K562 (cell line): ENCODE measurements at regions not wholly inside any gene's neighbourhood (a gene's known extent, or its start where the extent isn't known, plus 50 kb on each side); places are given as distances from the start of the nearest gene placed in this dataset.

Source experiments
- ATAC-seq: fragments of 200-7000 bp; cut with Tn5 transposase; 3 replicates; pipeline ENCODE4 v1.9.1; 2020; ENCODE audit warnings: moderate library complexity
- BruUV-seq: library from RNA; stranded (reverse); fragments of 400-500 nt; replicated peaks from 2 replicates; lab custom pipeline; 2021; lab: Mats Ljungman, UMichigan
- CTCF ChIA-PET: fragments of 300-600 bp; formaldehyde crosslinking; extraction: SDS; loops from one replicate; lab custom pipeline; 2021; ENCODE audit warnings: low intra/inter-chr PET ratio; lab: Yijun Ruan, JAX
- POLR2A ChIA-PET: fragments of 300-600, 350-650 bp; sonication (Branson Sonifier 250); formaldehyde crosslinking; extraction: SDS; loops from one replicate; lab custom pipeline; 2021; ENCODE audit warnings: antibody characterized with exemption, inconsistent platforms; lab: Yijun Ruan, JAX
- DNase-seq, 4 experiments: peaks; one replicate each; pipeline versions ENCODE4 v3.0.0 to v3.0.0-alpha.2; 2011 to 2018; ENCODE audit warnings: low spot score in 3 of 4, mixed read lengths in 3 of 4; ENCODE audit errors: extremely low read depth in 1 of 4
- FAIRE-seq: peaks from 2 replicates; lab custom pipeline; 2011; peaks lifted over from hg19 to GRCh38; lab: Jason Lieb, UNC
- H2AFZ ChIP-seq: 2 replicates; pipeline ENCODE4 v1.6.0; 2011; ENCODE audit warnings: low read depth, low read length, control low read depth, inconsistent platforms
- H3K27ac ChIP-seq: fragments of 200-600 bp; 3 replicates; pipeline ENCODE4 v1.8.0; 2011; ENCODE audit warnings: low read depth, mild to moderate bottlenecking, control low read depth, inconsistent platforms, low read length, moderate library complexity, mixed read lengths; ENCODE audit errors: extremely low read depth
- H3K27me3 ChIP-seq, 2 experiments: fragments of 300-600 bp in 1 of 2; 2 replicates in 1 of 2; 3 replicates in 1 of 2; pipeline versions ENCODE4 v1.6.0 to v1.8.0; 2011; ENCODE audit warnings: inconsistent platforms in 2 of 2, low read length in 2 of 2, mild to moderate bottlenecking in 1 of 2, mixed read lengths in 1 of 2, moderate library complexity in 1 of 2; ENCODE audit not compliant: control insufficient read depth in 2 of 2, insufficient read depth in 2 of 2
- H3K36me3 ChIP-seq: fragments of 300-600 bp; 3 replicates; pipeline ENCODE4 v1.8.0; 2011; ENCODE audit warnings: mild to moderate bottlenecking, low read length, inconsistent platforms; ENCODE audit not compliant: control insufficient read depth, insufficient read depth
- H3K4me1 ChIP-seq, 2 experiments: fragments of 200-600 bp in 1 of 2; replicated peaks in 1 of 2; 2 replicates in 1 of 2; 3 replicates in 1 of 2; pipeline versions ENCODE4 v1.5.1 to v1.8.0; 2011; ENCODE audit warnings: inconsistent platforms in 2 of 2, low read length in 2 of 2, mild to moderate bottlenecking in 1 of 2, mixed read lengths in 1 of 2, moderate library complexity in 1 of 2; ENCODE audit not compliant: control insufficient read depth in 2 of 2, insufficient read depth in 2 of 2
- H3K4me2 ChIP-seq: 2 replicates; pipeline ENCODE4 v1.6.1; 2011; ENCODE audit warnings: low read length, control low read depth, inconsistent platforms, mixed read lengths; ENCODE audit not compliant: insufficient read depth
- H3K4me3 ChIP-seq: fragments of 200-600 bp; sonication (generic), shearing (Covaris generic); 2 replicates; pipeline ENCODE4 v1.5.1; 2016; ENCODE audit warnings: control low read depth, inconsistent platforms
- H3K79me2 ChIP-seq: fragments of 200-600 bp; 3 replicates; pipeline ENCODE4 v1.8.0; 2011; ENCODE audit warnings: low read length, inconsistent platforms; ENCODE audit not compliant: control insufficient read depth, insufficient read depth
- H3K9ac ChIP-seq, 2 experiments: 2 replicates each; pipeline versions ENCODE4 v1.6.0 to v1.6.1; 2011; ENCODE audit warnings: low read depth in 2 of 2, low read length in 2 of 2, control low read depth in 1 of 2, inconsistent platforms in 1 of 2, mild to moderate bottlenecking in 1 of 2, mixed read lengths in 1 of 2; ENCODE audit not compliant: insufficient read depth in 1 of 2
- H3K9me1 ChIP-seq: one replicate; pipeline ENCODE4 v1.6.0; 2011; ENCODE audit warnings: inconsistent platforms, mild to moderate bottlenecking, low read length, moderate library complexity; ENCODE audit not compliant: control insufficient read depth, insufficient read depth
- H3K9me3 ChIP-seq: replicated peaks from 2 replicates; pipeline ENCODE4 v1.5.1; 2011; ENCODE audit warnings: low read depth, low read length, inconsistent platforms; ENCODE audit not compliant: control insufficient read depth, insufficient read depth
- H4K20me1 ChIP-seq: replicated peaks from 2 replicates; pipeline ENCODE4 v1.6.1; 2011; ENCODE audit warnings: low read length, inconsistent platforms, mixed read lengths; ENCODE audit not compliant: control insufficient read depth, insufficient read depth
- ARID4B ChIP-seq: sonication (generic); formaldehyde crosslinking; IDR thresholded peaks from 2 replicates; pipeline ENCODE4 v1.8.0; 2022; ENCODE audit warnings: mild to moderate bottlenecking, missing genetic modification reagents
- ATF2 ChIP-seq: sonication (generic); formaldehyde crosslinking; IDR thresholded peaks from 2 replicates; pipeline ENCODE4 v1.8.1; 2022; ENCODE audit warnings: missing genetic modification reagents
- FOXA1 ChIP-seq: fragments of 450-650 bp; IDR thresholded peaks from 2 replicates; pipeline ENCODE4 v1.6.1; 2016; ENCODE audit warnings: mild to moderate bottlenecking, borderline replicate concordance
- FOXM1 ChIP-seq, 2 experiments: fragments of 450-650 bp in 1 of 2; sonication (generic) in 1 of 2; formaldehyde crosslinking in 1 of 2; IDR thresholded peaks; 2 replicates each; pipeline versions ENCODE4 v1.6.1 to v1.9.0; 2017 to 2022; ENCODE audit warnings: low read depth in 2 of 2, mild to moderate bottlenecking in 2 of 2, missing genetic modification reagents in 1 of 2, moderate library complexity in 1 of 2
- HDAC3 ChIP-seq: fragments of 450-650 bp; IDR thresholded peaks from 2 replicates; pipeline ENCODE4 v1.6.1; 2018; ENCODE audit warnings: borderline replicate concordance, mild to moderate bottlenecking, moderate library complexity; ENCODE audit not compliant: partially characterized antibody
- TSHZ1 ChIP-seq: fragments of 250-450 bp; sonication (Bioruptor Pico); IDR thresholded peaks from 2 replicates; pipeline ENCODE4 v1.4.0; 2020; ENCODE audit warnings: mild to moderate bottlenecking, moderate library complexity
- ZNF398 ChIP-seq: fragments of 250-450 bp; sonication (Bioruptor Pico); IDR thresholded peaks from 2 replicates; pipeline ENCODE4 v1.8.0; 2021; ENCODE audit warnings: moderate library complexity, mild to moderate bottlenecking, inconsistent platforms
- WGBS: fragments of 100-300 bp; shearing (Covaris generic); methylation state at CpG from one replicate; pipeline ENCODE4 v1.1.6; 2016; ENCODE audit warnings: low coverage, mixed read lengths; ENCODE audit not compliant: insufficient coverage; ENCODE audit errors: missing lambda C conversion rate; 5-methylcytosine and 5-hydroxymethylcytosine counted together
- in situ Hi-C: fragments of 300-500 bp; cut with MboI; formaldehyde crosslinking; loops from 4 replicates; pipeline ENCODE4 v1.15.0; 2018; ENCODE audit warnings: inconsistent platforms, mixed read lengths
- intact Hi-C: fragments of 100-400 bp; cut with micrococcal nuclease; formaldehyde crosslinking; loops from 2 replicates; pipeline ENCODE4 v1.14.2; 2022

- H3K79me2 ChIP-seq: no peaks in the 10 kb centered on the region
- in situ Hi-C loops: no loop called here
- DNase-seq (no peak), FAIRE-seq (no peak), ATAC-seq (no peak)
- no peaks in the 10 kb centered on the region for H3K27me3 ChIP-seq
- H3K27ac ChIP-seq: no peak overlapping the region
- ChIA-PET POLR2A (no interaction called here), CTCF (no interaction called here)
- H4K20me1 ChIP-seq: no peaks in the 10 kb centered on the region
- H2AFZ ChIP-seq: no peak overlapping the region
- no peak overlapping the region for H3K4me3 ChIP-seq
- no peaks in the 10 kb centered on the region for H3K4me1 ChIP-seq
- no peak overlapping the region for H3K9ac ChIP-seq
- intact Hi-C loops: no loop called here
- TF ChIP-seq ATF2 (CRISPR knock-in tag) (no peak), FOXM1 (IDR thresholded peaks at IDR 0.05; ENCODE audit: low read depth) (no peak), FOXM1 (CRISPR knock-in tag; IDR thresholded peaks at IDR 0.05; ENCODE audit: low read depth) (no peak), ARID4B (CRISPR knock-in tag) (no peak), HDAC3 (no peak), FOXA1 (no peak), TSHZ1 (CRISPR knock-in tag) (no peak), ZNF398 (CRISPR knock-in tag) (no peak)
- H3K36me3 ChIP-seq: no peaks in the 10 kb centered on the region
- WGBS: 0% methylated on average over 4 of the region's 4 CpGs
- no peaks in the 10 kb centered on the region for H3K9me1 ChIP-seq
- H3K9me3 ChIP-seq: no peaks in the 10 kb centered on the region
- no peak overlapping the region for H3K4me2 ChIP-seq
- BruUV-seq: no TSS peak
These were observed 62.6 kb downstream of the RIN2 start for GRCh38 chr20:19820555-19821211.
